Esophagus squamous epithelium (tissue), 4 donors: ENCODE measurements at regions not wholly inside any gene's neighbourhood (a gene's known extent, or its start where the extent isn't known, plus 50 kb on each side); places are given as distances from the start of the nearest gene placed in this dataset.

Experiments used
- POLR2A ChIP-seq, 4 donors: fragments of 450-650 bp; IDR thresholded peaks; one replicate each; pipeline ENCODE4 v1.6.1; 2017; ENCODE audit warnings: antibody characterized with exemption in 4 of 4, mild to moderate bottlenecking in 4 of 4, moderate library complexity in 3 of 4
- TF ChIP-seq, protein P1 (sequence below), 6 experiments: fragments of 450-650 bp in 4 of 6; fragments of 200-600 bp in 2 of 6; sonication (generic) in 2 of 6; IDR thresholded peaks; one replicate each; pipeline ENCODE4 v1.5.1; 2016 to 2019; ENCODE audit warnings: antibody characterized with exemption in 6 of 6, mild to moderate bottlenecking in 4 of 6, moderate library complexity in 4 of 6

DNA sequence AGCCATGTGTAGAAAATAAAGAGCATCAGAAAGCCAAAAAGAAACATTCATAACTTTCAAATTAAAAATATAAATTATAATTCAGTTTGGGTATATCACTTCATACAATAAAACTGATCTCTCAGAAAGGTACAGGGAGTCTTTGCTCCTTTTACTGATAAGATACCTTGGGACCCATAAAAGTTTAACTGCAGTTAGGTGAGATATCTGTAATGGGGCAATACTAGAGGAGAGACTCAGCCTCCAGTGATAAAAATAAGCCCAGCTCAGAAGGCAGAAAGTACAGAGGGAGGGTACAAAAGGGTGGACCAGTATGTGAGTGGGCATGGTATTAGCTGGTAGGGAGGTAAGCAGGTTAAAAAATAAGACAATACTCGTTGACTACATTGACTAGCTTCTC is 180.9 kb upstream of the AGTR2 start:
- TF ChIP-seq POLR2A (IDR thresholded peaks at IDR 0.05), result no peak
- TF ChIP-seq, protein P1, sequence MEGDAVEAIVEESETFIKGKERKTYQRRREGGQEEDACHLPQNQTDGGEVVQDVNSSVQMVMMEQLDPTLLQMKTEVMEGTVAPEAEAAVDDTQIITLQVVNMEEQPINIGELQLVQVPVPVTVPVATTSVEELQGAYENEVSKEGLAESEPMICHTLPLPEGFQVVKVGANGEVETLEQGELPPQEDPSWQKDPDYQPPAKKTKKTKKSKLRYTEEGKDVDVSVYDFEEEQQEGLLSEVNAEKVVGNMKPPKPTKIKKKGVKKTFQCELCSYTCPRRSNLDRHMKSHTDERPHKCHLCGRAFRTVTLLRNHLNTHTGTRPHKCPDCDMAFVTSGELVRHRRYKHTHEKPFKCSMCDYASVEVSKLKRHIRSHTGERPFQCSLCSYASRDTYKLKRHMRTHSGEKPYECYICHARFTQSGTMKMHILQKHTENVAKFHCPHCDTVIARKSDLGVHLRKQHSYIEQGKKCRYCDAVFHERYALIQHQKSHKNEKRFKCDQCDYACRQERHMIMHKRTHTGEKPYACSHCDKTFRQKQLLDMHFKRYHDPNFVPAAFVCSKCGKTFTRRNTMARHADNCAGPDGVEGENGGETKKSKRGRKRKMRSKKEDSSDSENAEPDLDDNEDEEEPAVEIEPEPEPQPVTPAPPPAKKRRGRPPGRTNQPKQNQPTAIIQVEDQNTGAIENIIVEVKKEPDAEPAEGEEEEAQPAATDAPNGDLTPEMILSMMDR (IDR thresholded peaks at IDR 0.05), result no peak
